22Rv1 (cell line): ENCODE measurements at regions not wholly inside any gene's neighbourhood (a gene's known extent, or its start where the extent isn't known, plus 50 kb on each side); places are given as distances from the start of the nearest gene placed in this dataset.

Experiments used
- ZFX ChIP-seq: fragments of 450-650 bp; IDR thresholded peaks from 2 replicates; pipeline ENCODE4 v1.6.1; 2017; ENCODE audit warnings: antibody characterized with exemption, borderline replicate concordance
- TF ChIP-seq, protein P1 (sequence below): fragments of 450-650 bp; IDR thresholded peaks from 2 replicates; pipeline ENCODE4 v1.5.1; 2017; ENCODE audit warnings: mild to moderate bottlenecking

DNA sequence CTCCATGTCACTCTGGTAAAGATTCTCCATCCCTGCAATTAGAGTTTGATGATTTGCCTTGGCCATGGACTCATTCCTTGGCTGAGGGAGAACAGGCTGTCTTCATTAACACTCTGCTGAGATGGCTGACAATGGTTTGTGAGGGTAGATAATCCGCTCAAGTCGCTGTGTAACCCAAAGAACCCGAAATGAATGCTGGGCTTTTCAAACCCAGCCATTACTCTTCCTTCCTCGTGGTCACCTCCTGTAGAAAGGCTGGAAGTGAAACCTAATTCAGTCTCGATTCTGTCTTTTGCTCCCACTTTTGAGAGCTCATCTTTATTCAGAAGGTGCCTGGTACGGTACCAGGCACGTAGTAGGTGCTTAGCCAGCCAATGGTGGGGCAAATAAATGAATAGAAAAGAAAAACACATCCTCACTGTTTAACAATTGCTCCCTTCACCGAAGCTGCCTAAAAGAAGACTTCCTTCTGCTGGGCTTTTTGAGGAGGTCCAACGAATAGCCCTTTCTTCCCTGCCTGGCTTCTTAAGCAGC is 190.2 kb downstream of the BCAS1 start:
- TF ChIP-seq, protein P1, sequence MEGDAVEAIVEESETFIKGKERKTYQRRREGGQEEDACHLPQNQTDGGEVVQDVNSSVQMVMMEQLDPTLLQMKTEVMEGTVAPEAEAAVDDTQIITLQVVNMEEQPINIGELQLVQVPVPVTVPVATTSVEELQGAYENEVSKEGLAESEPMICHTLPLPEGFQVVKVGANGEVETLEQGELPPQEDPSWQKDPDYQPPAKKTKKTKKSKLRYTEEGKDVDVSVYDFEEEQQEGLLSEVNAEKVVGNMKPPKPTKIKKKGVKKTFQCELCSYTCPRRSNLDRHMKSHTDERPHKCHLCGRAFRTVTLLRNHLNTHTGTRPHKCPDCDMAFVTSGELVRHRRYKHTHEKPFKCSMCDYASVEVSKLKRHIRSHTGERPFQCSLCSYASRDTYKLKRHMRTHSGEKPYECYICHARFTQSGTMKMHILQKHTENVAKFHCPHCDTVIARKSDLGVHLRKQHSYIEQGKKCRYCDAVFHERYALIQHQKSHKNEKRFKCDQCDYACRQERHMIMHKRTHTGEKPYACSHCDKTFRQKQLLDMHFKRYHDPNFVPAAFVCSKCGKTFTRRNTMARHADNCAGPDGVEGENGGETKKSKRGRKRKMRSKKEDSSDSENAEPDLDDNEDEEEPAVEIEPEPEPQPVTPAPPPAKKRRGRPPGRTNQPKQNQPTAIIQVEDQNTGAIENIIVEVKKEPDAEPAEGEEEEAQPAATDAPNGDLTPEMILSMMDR, result no peak
- TF ChIP-seq ZFX, result no peak
